ENCODE measurements at regions not wholly inside any gene's neighbourhood (a gene's known extent, or its start where the extent isn't known, plus 50 kb on each side); places are given as distances from the start of the nearest gene placed in this dataset.
"Not testable (repeated sequence)": the region's sequence is repeated elsewhere in the genome, so short reads cannot be mapped to it uniquely, and the experiment has no call there.

DNA sequence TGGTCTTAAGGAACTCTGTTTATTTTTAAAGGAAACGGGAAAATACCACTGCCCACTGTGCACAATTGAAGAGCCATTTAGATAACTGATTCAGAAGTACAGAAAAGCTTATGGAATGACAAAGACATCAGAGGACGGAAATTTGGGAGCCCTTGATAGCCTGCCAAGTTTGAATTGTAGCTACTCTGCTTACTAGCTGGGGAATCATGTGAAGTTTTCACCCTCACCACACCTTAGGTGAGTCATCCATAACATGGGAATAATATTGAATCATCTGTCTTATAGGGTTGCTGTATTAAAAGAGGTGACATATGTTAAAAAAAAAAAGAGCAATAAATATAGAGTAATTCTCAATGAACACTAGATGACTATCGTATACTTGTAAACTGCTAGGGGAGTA, 1104.2 kb downstream of the GATA3 start:
- DNase-seq (ENCODE audit: low read depth in 1 of 2, low spot score in 1 of 2) = no peak

DNA sequence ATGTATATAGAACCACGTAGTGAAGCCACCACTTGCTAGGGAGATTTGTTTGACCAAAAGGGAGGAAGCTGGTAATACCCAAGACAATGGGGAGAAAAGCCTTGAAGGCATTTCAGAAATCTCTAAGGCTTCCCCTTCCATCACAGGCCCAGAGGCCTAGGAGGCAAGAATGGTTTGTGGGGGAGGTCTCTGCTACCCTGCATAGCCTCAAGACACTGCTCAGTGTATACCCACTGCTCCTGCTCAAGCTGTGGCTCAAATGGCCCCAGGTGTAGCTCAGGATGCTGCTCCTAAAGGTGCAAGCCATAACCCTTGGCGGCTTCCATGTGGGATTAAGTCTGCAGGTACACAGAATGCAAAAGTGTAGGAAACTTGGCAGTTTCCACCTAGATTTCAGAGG, 1105.8 kb downstream of the GATA3 start:
- no peak for DNase-seq (ENCODE audit: low read depth in 1 of 2, low spot score in 1 of 2)

DNA sequence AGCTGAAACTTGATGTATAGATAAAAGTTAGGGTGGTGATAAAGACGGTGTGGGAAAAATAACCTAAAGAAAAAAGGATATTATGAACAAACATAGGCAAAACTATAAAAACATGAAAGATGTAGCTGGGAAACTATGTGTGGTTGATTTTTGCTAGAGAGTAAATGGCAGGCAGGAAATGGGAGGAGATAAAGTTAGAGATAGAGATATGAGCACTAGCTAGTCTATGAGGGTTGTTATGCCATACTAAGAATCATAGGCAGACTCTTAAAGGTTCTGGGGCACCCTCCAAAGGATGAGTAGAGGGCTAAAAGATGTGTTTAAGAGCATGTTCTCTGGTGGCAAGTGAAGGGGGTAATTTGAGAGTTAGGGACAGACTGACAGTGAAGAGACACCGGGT, 1109.2 kb downstream of the GATA3 start:
- no peak for DNase-seq (ENCODE audit: low read depth in 1 of 2, low spot score in 1 of 2)

DNA sequence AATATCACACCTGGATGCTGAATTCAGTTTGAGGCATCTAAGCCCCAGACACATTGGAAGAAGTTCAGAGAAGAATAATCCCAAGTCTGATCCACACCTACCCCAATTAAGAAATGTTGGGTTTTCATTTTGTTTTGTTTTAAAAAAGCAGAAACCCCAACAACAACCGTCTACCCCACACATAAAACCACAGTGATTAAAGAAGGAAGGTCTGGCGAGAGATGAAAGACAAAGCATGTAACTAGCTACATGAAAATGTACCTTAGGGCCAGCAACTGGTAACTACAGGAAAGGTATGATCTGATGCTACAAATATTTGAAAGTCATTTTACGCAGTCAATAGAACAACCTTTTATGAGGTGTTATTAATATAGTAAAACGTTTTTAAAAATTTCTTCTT, 1112.3 kb downstream of the GATA3 start:
- no peak for DNase-seq (ENCODE audit: low read depth in 1 of 2, low spot score in 1 of 2)

DNA sequence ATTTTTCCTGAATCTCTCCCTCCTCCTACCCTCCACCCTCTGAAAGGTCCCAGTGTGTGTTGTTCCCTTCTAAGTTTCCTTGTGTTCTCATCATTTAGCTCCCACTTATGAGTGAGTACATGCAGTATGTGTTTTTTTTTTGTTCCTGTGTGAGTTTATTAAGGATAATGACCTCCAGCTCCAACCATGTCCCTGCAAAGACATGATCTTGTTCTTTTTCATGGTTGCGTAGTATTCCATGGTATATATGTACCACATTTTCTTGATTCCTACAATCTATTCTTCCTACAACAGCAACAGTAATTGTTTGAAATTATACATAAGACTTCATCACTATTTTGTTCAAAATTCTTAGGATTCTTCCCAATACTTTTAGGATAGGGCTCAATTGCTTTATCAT, 1117.8 kb downstream of the GATA3 start:
- DNase-seq (ENCODE audit: low read depth in 1 of 2, low spot score in 1 of 2) = no peak

DNA sequence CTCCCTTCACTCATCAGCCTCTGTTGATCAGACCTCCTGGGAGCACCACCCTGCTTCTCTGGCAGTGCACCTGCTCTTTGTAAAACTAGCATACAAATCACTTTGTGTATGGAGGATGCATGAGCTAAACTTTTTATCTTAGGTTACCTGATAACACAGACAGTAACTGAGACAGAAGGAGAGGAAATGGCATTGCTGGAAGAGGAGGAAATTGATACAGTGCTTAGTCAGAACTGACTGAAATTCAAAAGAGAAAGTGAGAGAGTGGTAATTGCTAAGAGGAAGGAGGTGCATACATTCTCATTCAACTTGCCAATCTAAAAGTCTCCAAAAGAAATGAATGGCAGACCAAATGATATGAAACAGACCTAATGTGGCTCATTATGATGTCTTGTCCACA, 1120.7 kb downstream of the GATA3 start:
- DNase-seq (ENCODE audit: low read depth in 1 of 2, low spot score in 1 of 2) = no peak

DNA sequence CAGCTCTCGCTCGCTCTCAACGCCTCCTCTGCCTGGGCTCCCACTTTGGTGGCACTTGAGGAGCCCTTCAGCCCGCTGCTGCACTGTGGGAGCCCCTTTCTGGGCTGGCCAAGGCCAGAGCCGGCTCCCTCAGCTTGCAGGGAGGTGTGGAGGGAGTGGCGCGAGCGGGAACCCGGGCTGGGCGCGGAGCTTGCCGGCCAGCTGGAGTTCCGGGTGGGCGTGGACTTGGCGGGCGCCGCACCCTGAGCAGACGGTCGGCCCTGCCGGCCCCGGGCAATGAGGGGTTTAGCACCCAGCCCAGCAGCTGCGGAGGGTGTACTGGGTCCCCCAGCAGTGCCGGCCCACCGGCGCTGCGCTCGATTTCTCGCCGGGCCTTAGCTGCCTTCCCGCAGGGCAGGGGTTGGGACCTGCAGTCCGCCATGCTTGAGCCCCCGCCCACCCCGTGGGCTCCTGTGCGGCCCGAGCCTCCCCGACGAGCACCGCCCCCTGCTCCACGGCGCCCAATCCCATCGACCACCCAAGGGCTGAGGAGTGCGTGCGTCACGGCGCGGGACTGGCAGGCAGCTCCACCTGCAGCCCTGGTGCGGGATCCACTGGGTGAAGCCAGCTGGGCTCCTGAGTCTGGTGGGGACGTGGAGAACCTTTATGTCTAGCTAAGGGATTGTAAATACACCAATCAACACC, 1128.9 kb downstream of the GATA3 start:
- DNase-seq (ENCODE audit: low read depth in 1 of 2, low spot score in 1 of 2) = not testable (repeated sequence)

DNA sequence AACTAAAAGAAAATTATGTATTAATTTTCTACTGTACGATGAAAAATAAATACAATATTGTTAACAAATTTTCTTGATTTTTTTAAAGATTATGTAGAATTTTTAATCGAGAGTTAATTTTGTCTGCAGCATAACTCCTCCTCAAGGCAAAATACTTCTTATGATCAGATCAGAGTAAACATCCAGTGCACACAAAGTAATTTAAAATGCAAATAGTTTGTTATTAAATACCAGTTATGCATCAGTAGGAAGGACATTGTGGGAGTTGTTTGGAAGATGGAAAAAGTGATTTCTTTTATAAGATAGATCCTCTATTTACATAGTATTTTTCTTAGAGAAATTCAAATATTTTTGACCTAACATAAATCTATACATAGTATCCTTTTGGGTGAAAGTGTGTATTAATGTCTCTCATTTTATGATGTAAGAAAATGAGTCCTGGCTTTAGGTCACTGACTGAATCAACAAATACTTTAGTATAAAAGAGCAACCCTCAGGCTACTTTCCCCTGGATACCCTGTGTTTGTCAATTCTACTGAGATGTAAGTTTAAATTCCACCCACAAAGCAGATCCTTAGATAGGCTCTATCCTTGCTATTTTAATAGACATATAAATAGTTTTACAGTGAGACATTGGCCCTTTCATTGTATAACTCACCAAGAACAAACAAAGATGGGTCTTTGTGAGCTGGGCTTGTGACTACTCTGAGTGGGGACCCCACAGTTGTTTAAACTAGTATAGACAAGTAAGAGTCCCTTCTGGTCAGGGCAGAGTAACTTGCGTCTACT, 1133.7 kb downstream of the GATA3 start:
- no peak for DNase-seq (ENCODE audit: low read depth in 1 of 2, low spot score in 1 of 2)

DNA sequence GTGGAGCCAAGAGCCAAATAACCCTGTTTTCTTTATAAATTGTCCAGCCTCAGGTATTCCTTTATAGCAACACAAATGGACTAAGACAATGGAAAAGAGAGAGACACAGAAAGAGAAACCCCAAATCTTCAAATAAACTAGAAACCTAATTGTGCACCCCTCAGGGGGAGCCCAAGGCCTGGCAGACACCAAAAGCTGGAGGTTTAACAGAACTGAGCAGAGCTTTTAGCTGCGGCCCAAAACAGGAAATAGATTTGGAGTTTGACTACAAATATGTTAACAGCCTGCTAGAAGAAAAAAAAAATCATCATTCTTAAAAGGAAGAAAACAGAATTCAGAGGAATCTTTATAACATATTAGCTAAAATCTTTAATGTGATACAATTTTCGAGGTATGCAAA, 1135.0 kb downstream of the GATA3 start:
- no peak for DNase-seq (ENCODE audit: low read depth in 1 of 2, low spot score in 1 of 2)

DNA sequence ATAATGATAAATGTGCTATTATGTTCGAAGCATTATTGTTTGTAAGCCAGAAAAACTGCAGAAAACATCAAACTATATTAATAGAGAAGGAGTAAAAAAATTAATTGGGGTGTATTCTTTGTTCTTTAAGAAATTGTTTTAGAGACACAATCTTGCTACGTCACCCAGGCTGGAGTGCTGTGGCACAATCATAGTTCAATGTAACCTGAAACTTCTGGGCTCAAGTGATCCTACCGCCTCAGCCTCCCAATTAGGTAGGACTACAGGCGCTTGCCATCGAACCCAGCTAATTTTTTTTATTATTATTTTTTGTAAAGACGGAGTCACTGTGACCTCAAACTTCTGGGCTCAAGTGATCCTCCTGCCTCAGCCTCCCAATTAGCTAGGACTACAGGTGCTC, 1138.6 kb downstream of the GATA3 start:
- DNase-seq (ENCODE audit: low read depth in 1 of 2, low spot score in 1 of 2) = no peak

DNA sequence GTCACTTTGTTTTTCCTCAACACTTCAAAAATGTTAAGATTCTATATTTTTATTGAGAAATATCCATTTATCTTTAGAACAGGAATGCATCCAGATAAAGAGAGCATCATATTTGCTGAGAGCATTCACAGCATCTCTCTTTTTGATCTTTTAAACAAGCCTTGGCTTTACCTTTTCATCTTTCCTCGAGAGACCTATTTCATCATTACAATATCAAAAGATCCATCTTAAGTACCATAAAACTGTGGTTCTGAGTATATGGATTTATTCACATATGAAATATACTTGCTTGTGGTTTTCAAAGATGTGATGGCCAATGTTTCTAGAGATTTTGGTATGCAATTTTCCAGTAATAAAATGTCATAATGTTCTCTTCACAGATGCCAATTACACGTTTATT, 1140.9 kb downstream of the GATA3 start:
- no peak for DNase-seq (ENCODE audit: low read depth in 1 of 2, low spot score in 1 of 2)

DNA sequence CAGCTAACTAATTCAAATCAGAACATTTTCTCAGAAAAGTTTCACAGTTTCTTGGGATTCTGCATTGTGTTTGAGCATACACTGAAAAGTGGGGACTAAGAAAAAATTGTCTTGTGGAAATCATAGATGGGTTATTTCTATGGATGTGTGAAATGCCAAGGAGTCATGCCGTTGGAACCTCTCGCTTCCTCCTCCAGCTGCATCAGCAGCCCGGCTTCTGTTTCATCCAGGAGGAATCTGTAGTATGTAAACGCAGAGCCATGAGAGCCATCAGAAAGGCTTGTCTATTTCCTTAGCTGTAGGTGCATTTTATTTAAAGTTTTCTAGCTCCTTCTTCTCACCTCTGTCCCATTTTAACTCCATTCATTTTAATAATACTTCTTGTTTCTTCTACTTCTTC, 1144.1 kb downstream of the GATA3 start:
- DNase-seq (ENCODE audit: low read depth in 1 of 2, low spot score in 1 of 2) = no peak

DNA sequence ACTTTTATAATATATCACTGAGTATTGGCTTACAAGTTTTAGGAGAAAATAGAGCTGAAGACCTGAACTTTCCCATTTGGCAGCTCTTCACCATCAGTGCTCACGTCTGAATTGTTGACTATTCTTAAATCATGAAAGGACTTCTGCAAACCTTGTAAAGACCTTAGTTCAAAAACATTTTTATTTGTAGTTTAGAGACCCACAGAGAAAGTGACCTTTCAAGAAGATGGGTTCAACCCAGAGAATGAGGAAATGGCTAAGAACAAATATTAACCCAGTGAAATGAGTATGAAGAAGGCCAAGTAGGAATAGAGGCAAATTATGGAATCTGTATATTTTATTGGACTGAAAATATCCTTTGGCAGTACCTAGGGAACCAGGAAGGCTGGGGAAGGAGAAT, 1151.1 kb downstream of the GATA3 start:
- no peak for DNase-seq (ENCODE audit: low read depth in 1 of 2, low spot score in 1 of 2)

DNA sequence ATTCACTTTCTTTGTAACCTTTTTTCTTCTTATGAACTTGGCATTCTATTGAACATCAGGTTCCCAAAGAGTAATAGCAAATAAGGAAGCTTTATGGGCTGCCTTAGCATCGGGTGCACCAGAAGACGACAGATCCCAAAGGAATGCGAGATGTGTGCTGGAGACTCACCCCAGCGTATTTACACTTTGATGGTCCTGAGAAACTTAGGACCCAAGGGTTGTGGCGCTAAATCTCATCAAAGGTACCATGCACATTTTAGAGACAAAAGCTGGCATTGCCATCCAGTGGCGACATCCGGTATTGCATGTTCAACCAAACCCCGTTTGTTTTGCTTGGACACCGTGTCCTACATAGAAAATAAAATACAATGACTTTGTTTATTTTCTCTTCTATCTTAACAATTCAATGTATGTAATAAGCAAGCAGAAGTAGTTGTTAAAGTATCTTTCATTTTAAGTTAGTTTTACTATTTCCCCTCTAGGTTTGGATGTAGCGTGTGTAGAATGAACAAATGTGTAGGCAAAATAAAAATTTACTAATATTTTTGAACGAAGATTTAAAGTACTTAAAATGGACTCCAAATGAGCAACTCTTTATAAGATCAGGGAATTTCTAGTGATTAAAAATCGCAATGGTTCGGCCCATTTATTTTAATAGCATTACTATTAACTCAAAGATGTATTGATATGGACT, 1154.8 kb downstream of the GATA3 start:
- peak; percentile 63 to 77 for DNase-seq (ENCODE audit: low read depth in 1 of 2, low spot score in 1 of 2)

DNA sequence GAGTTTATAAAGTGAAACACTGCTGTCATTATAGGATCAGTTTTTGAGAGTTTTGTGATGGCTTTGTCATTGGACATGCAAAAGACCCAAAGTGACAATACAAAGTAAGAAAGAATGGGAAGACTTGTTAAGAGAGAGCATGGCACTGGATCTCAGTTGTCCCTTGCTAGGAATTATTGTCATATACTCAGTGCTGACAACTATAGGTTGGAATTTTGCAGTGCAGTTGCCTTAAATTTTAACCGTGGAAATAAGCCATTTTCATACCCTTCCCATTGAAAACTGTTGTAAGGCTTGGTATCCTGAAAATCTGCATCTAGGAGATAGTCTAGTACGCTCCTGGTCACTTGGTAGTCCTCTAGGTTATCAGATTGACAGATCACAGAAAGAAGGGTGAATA, 1156.7 kb downstream of the GATA3 start:
- DNase-seq (ENCODE audit: low read depth in 1 of 2, low spot score in 1 of 2) = no peak

DNA sequence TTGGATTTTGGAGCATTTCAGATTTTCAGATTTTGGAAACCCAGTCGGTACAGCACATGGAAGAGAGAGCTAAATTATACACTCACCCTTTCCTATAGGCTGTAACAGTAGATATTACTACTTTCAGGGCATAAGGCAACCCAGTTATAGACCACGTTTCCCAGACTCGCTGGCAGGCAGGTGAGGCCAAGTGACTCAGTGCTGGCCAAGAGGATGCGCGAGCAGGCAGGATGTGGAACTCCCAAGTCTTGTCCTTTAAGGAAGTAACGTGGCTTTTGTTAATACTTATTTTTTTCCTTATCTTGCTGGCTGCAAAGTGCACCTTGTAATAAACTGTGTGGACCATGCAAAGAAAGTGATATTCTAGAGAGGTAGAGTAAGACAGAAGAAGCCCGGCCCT, 1160.1 kb downstream of the GATA3 start:
- DNase-seq (ENCODE audit: low read depth in 1 of 2, low spot score in 1 of 2) = no peak

DNA sequence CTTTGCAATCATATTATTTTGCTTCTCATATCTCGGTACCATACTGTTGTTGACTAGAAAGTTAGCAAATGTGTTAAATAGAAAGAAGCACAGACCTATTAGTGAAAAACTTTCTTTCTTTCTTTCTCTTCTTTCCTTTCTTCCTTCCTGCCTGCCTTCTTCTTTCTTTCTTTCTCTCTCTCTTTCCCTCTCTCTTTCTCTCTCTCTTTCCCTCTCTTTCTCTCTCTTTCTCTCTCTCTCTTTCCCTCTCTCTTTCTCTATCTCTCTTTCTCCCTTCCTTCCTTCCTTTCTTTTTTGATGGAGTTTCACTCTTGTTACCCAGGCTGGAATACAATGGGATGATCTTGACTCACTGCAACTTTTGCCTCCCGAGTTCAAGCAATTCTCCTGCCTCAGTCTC, 1160.6 kb downstream of the GATA3 start:
- DNase-seq (ENCODE audit: low read depth in 1 of 2, low spot score in 1 of 2) = no peak

DNA sequence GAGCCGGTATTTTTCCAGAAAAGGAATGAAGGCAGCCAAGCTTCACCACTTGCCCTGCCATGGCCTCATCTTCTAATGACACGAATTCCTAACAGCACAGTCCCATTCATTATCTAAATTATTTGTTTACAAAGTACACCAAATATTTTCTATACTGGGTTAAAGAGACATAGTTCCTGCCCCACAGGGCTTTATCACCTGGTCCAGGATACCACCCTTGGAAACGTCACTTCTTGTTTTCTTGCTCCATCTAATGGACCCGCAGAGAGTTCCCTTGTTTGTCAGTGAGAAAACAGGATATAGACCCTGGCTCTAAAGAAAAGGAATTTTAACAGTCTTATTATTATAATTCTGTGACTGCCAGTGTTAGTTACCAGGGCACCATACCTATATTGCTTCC, 1165.4 kb downstream of the GATA3 start:
- no peak for DNase-seq (ENCODE audit: low read depth in 1 of 2, low spot score in 1 of 2)

DNA sequence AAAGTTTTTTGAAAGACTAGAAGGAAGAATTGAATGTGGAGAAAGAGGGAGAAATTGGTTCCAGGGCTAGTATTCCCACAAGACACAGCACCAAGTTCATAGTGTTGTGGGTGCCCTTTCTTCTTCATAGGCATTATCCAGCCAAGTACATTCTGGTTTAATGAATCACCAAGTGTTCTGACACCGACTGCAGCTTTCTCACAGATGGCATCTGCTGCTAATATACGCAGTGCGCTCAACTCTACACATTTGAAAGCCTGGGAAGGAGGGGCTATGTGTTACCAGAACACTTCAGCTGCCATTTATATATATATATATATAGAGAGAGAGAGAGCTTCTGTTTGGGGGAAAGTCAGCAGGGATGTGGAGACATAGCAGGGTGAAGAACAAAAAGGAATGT, 1168.4 kb downstream of the GATA3 start:
- DNase-seq (ENCODE audit: low read depth in 1 of 2, low spot score in 1 of 2) = no peak

DNA sequence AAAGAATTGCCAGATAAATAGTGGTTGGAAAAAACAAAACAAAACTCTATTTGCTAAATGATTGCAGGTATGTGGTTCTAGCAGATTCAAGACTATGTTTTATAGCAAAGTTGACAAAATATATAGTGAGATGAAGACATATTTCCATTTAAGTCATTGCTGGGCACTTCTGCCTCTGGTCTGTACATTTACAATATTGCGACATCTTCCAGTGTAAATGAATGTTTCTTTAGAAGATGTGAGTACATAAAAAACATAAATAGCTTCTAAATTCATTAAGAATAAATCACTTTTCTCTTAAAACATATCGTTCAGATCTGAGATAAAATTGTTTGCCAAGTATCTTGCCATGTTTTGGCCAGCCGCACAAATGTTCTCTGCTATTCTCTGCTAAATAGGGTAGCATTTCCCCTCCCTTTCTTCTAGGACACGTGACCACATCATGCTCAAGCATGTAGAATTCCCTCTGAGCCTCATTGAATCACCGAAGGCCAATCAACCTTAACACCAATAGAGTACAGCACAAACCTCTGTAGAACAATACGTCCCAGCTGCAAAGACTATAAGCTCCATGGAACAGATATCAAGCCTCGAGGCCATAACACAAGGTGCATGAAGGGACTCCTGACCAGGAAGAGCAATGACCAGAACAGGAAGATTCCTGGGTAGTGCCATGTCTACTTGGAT, 1173.3 kb downstream of the GATA3 start:
- no peak for DNase-seq (ENCODE audit: low read depth in 1 of 2, low spot score in 1 of 2)

DNA sequence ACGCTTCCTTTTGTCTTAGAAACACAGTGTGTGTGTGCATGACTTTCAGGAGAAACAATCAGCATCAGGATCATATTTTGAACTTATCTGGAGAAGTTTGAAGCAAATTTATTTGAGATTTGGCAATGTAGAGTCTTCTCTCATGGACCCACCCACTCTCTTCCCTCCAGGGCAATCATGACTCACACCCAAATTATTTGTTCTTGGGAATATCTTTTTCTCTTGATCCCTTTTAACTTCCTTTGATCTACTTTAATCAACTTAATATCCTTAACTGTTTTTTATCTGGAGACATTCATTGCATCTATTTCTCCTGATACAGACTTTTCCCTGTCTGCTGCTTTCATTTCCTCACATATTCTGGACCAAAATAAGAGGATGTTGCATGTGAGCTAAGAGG, 1174.3 kb downstream of the GATA3 start:
- no peak for DNase-seq (ENCODE audit: low read depth in 1 of 2, low spot score in 1 of 2)
